GM18520 (cell line): ENCODE measurements at regions not wholly inside any gene's neighbourhood (a gene's known extent, or its start where the extent isn't known, plus 50 kb on each side); places are given as distances from the start of the nearest gene placed in this dataset.

Experiments
- ATAC-seq: cut with Tn5 transposase; IDR thresholded peaks from one replicate; pipeline ENCODE4 v1.9.1; 2021; ENCODE audit not compliant: unreplicated experiment

GRCh38 chr3:150174179-150174578 is 203.5 kb upstream of the PFN2 start:
- ATAC-seq = no peak

- ATAC-seq = no peak
These were observed 201.7 kb upstream of the PFN2 start for GRCh38 chr3:150172356-150172755.

GRCh38 chr3:150170852-150171520 is 200.3 kb upstream of the PFN2 start:
- ATAC-seq = no peak

GRCh38 chr3:150169330-150169940 is 198.7 kb upstream of the PFN2 start:
- no peak for ATAC-seq

- ATAC-seq = no peak
These were observed 198.0 kb upstream of the PFN2 start for GRCh38 chr3:150168698-150169097.

- no peak for ATAC-seq
These were observed 194.8 kb upstream of the PFN2 start for GRCh38 chr3:150165396-150166094.

GRCh38 chr3:150161011-150161410 is 190.3 kb upstream of the PFN2 start:
- ATAC-seq = no peak

GRCh38 chr3:150158943-150159625 is 188.4 kb upstream of the PFN2 start:
- no peak for ATAC-seq

GRCh38 chr3:150152567-150152966 is 181.9 kb upstream of the PFN2 start:
- no peak for ATAC-seq

- ATAC-seq = no peak
These were observed 179.9 kb upstream of the PFN2 start for GRCh38 chr3:150150633-150151032.

- no peak for ATAC-seq
These were observed 179.0 kb upstream of the PFN2 start for GRCh38 chr3:150149651-150150051.

- no peak for ATAC-seq
These were observed 177.5 kb upstream of the PFN2 start for GRCh38 chr3:150148227-150148626.

- ATAC-seq = no peak
These were observed 177.1 kb upstream of the PFN2 start for GRCh38 chr3:150147776-150148175.

- no peak for ATAC-seq
These were observed 176.5 kb upstream of the PFN2 start for GRCh38 chr3:150146991-150147761.

GRCh38 chr3:150145659-150146058 is 175.0 kb upstream of the PFN2 start:
- no peak for ATAC-seq

- ATAC-seq = no peak
These were observed 173.6 kb upstream of the PFN2 start for GRCh38 chr3:150144191-150144708.

- ATAC-seq = no peak
These were observed 172.2 kb upstream of the PFN2 start for GRCh38 chr3:150142936-150143335.

- ATAC-seq = no peak
These were observed 171.2 kb upstream of the PFN2 start for GRCh38 chr3:150141790-150142326.

GRCh38 chr3:150140614-150141321 is 170.1 kb upstream of the PFN2 start:
- no peak for ATAC-seq

- no peak for ATAC-seq
These were observed 168.1 kb upstream of the PFN2 start for GRCh38 chr3:150138824-150139223.
